Ishikawa (cell line): ENCODE measurements at regions not wholly inside any gene's neighbourhood (a gene's known extent, or its start where the extent isn't known, plus 50 kb on each side); places are given as distances from the start of the nearest gene placed in this dataset.

Experiments used
- CEBPB ChIP-seq: IDR thresholded peaks from 2 replicates; pipeline ENCODE4 v1.6.1; 2012
- CREB1 ChIP-seq: IDR thresholded peaks from 2 replicates; pipeline ENCODE4 v1.6.1; 2012; ENCODE audit warnings: low read depth
- EGR1 ChIP-seq: IDR thresholded peaks from 2 replicates; pipeline ENCODE4 v1.6.1; 2012
- EP300 ChIP-seq: IDR thresholded peaks from 2 replicates; pipeline ENCODE4 v1.6.1; 2012; ENCODE audit warnings: borderline replicate concordance
- FOXM1 ChIP-seq: IDR thresholded peaks from 2 replicates; pipeline ENCODE4 v1.6.1; 2012; ENCODE audit warnings: low read depth, borderline replicate concordance
- NFIC ChIP-seq: IDR thresholded peaks from 2 replicates; pipeline ENCODE4 v1.6.1; 2012
- RAD21 ChIP-seq: IDR thresholded peaks from 2 replicates; pipeline ENCODE4 v1.6.1; 2012; ENCODE audit warnings: low read depth
- TAF1 ChIP-seq: IDR thresholded peaks from 2 replicates; pipeline ENCODE4 v1.6.1; 2012; ENCODE audit warnings: low read depth, mild to moderate bottlenecking
- TCF12 ChIP-seq: IDR thresholded peaks from 2 replicates; pipeline ENCODE4 v1.6.1; 2012; ENCODE audit warnings: low read depth
- TEAD4 ChIP-seq: IDR thresholded peaks from 2 replicates; pipeline ENCODE4 v1.6.1; 2012
- YY1 ChIP-seq: IDR thresholded peaks from 2 replicates; pipeline ENCODE4 v1.6.1; 2012; ENCODE audit warnings: low read depth
- ZBTB7A ChIP-seq: IDR thresholded peaks from 2 replicates; pipeline ENCODE4 v1.6.1; 2012; ENCODE audit warnings: low read depth
- TF ChIP-seq, protein P1 (sequence below): IDR thresholded peaks from 2 replicates; pipeline ENCODE4 v1.6.1; 2012; ENCODE audit warnings: low read depth, mild to moderate bottlenecking
- TF ChIP-seq, protein P2 (sequence below): IDR thresholded peaks from 2 replicates; pipeline ENCODE4 v1.6.1; 2012

DNA sequence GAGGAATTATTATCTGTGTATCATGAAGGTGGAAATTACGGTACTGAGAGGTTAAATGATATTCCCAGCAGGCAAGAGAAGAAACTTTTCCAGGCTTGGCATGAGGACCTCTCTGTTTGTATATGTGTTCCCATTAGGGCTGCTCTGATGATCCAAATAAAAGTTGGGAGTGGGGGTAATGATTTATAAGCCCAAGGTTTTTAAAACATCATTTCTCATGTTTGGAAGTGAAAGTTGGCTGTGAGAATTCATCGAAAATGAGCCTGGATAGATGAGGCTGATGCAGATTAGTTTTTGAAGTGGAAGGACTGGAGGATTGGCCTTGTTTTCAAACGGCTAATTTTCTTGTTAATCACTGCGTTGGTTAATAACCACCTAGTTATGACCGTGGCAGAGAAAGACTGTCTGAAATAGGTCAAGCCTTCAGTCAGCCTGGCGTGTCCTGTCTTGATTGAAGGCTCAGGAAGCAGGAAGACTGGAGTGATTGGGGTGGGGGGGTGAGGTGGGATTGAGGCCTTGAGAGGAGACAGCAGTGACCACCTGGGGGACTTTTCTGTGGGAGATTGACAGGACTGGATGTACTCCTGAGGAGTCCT, 391.0 kb upstream of the WWC1 start:
- TF ChIP-seq, protein P1, sequence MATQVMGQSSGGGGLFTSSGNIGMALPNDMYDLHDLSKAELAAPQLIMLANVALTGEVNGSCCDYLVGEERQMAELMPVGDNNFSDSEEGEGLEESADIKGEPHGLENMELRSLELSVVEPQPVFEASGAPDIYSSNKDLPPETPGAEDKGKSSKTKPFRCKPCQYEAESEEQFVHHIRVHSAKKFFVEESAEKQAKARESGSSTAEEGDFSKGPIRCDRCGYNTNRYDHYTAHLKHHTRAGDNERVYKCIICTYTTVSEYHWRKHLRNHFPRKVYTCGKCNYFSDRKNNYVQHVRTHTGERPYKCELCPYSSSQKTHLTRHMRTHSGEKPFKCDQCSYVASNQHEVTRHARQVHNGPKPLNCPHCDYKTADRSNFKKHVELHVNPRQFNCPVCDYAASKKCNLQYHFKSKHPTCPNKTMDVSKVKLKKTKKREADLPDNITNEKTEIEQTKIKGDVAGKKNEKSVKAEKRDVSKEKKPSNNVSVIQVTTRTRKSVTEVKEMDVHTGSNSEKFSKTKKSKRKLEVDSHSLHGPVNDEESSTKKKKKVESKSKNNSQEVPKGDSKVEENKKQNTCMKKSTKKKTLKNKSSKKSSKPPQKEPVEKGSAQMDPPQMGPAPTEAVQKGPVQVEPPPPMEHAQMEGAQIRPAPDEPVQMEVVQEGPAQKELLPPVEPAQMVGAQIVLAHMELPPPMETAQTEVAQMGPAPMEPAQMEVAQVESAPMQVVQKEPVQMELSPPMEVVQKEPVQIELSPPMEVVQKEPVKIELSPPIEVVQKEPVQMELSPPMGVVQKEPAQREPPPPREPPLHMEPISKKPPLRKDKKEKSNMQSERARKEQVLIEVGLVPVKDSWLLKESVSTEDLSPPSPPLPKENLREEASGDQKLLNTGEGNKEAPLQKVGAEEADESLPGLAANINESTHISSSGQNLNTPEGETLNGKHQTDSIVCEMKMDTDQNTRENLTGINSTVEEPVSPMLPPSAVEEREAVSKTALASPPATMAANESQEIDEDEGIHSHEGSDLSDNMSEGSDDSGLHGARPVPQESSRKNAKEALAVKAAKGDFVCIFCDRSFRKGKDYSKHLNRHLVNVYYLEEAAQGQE = no peak
- TF ChIP-seq ZBTB7A (no peak), TAF1 (no peak), YY1 (no peak), TCF12 (no peak), RAD21 (no peak), TEAD4 (no peak), FOXM1 (no peak), EGR1 (no peak), CREB1 (no peak), NFIC (no peak), EP300 (no peak), CEBPB (no peak)
- TF ChIP-seq, protein P2, sequence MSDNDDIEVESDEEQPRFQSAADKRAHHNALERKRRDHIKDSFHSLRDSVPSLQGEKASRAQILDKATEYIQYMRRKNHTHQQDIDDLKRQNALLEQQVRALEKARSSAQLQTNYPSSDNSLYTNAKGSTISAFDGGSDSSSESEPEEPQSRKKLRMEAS = no peak
